ENCODE measurements at regions not wholly inside any gene's neighbourhood (a gene's known extent, or its start where the extent isn't known, plus 50 kb on each side); places are given as distances from the start of the nearest gene placed in this dataset.
"Not testable (repeated sequence)": the region's sequence is repeated elsewhere in the genome, so short reads cannot be mapped to it uniquely, and the experiment has no call there.

DNA sequence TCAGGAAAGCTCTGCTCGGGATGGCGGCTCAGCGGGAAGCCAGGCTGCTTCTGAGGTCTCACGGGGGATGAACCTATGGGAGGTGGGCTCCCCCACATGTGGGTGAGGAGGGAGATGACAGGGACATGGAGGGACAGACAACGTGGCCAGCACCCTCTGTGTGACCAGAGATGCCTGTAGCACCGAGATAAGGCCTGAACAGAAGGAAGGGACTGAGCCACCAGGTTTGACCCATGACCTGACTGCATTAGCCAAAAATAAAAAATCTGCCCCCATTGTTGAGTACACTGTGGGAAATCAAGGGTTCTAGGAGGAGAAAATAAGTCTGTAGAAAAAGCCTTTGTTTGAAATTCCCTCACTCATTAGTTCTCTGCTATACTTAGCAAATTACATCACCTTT lies 105.7 kb downstream of the RNASET2 start:
- no peak for TF ChIP-seq ZNF70 (CRISPR knock-in tag; IDR thresholded peaks at IDR 0.05)
- no peak for TF ChIP-seq ZC3H10 (CRISPR knock-in tag; IDR thresholded peaks at IDR 0.05)
- no peak for TF ChIP-seq ARNTL (CRISPR knock-in tag; IDR thresholded peaks at IDR 0.05; ENCODE audit: borderline replicate concordance, low read depth)
- ATAC-seq = no peak

DNA sequence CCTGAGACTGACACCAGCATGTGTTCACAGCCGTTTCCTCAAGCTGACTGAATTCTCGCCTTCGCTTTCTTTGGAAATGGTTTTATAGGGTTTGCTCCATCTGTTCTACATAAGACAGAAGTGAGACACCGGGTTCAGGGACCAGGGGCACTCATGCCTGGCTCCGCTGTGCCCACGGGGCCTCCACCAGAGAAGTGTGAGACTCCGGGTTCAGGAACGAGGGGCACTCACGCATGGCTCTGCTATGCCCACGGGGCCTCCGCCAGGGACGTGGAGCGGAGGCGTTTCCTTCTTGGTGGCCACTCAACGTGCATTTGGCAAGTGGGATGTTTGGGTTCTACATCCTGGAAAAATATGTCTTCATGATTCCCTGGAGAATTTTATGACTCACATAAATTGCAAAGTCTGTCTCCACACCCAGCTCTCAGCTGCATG lies 106.6 kb downstream of the RNASET2 start:
- TF ChIP-seq TOX (CRISPR knock-in tag; IDR thresholded peaks at IDR 0.05; ENCODE audit: borderline replicate concordance) = no peak
- no peak for TF ChIP-seq ARNTL (CRISPR knock-in tag; IDR thresholded peaks at IDR 0.05; ENCODE audit: borderline replicate concordance, low read depth)
- TF ChIP-seq RARB (CRISPR knock-in tag; IDR thresholded peaks at IDR 0.05) = no peak
- TF ChIP-seq, protein P1, sequence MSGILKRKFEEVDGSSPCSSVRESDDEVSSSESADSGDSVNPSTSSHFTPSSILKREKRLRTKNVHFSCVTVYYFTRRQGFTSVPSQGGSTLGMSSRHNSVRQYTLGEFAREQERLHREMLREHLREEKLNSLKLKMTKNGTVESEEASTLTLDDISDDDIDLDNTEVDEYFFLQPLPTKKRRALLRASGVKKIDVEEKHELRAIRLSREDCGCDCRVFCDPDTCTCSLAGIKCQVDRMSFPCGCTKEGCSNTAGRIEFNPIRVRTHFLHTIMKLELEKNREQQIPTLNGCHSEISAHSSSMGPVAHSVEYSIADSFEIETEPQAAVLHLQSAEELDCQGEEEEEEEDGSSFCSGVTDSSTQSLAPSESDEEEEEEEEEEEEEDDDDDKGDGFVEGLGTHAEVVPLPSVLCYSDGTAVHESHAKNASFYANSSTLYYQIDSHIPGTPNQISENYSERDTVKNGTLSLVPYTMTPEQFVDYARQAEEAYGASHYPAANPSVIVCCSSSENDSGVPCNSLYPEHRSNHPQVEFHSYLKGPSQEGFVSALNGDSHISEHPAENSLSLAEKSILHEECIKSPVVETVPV (CRISPR knock-in tag; IDR thresholded peaks at IDR 0.05) = no peak
- no peak for TF ChIP-seq SNAI2 (CRISPR knock-in tag; IDR thresholded peaks at IDR 0.05)
- TF ChIP-seq CSDC2 (CRISPR knock-in tag; IDR thresholded peaks at IDR 0.05) = no peak
- no peak for ATAC-seq

DNA sequence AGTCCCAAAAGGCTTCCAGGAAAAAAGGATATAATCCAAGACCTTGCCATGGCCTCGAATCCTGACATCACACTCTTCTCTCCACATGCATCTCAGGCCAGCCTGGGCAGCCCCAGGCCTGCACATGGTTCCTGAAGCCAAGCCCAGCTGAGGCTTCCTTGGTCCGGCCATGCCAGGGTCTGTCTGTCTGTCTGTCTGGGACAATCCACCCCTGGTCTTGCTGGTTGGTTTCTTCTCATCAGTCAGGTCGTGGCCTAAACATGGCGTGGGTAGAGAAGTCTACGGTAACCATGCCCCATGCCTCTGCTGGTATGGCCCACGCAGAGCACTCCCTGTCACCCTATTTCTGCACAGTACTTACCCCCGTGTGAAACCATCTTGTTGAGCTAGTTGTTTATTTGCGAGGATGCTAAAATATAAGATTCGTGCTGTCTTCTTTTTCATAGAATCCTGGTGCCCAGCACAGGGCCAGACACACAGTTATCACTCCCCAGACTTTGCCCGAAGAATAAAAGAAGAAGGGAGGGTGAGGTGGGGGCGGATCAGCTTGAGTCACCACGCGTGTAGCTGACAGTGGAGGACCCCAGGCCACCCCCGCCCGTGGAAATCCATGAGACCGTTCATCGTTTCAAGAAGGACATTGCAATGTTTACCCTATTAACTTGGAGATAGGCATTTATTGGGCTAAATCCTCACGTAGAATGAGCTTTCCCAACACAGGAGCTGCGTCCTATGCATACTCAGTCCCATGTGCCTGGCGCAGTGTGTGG lies 107.2 kb downstream of the RNASET2 start:
- ATAC-seq = no peak
- TF ChIP-seq TCF4 (CRISPR knock-in tag; IDR thresholded peaks at IDR 0.05; ENCODE audit: borderline replicate concordance) (no peak), TSHZ2 (CRISPR knock-in tag; IDR thresholded peaks at IDR 0.05) (no peak), ZFP30 (CRISPR knock-in tag; IDR thresholded peaks at IDR 0.05) (no peak), RARB (CRISPR knock-in tag; IDR thresholded peaks at IDR 0.05) (no peak), ZNF70 (CRISPR knock-in tag; IDR thresholded peaks at IDR 0.05) (no peak), BACH2 (CRISPR knock-in tag; IDR thresholded peaks at IDR 0.05; ENCODE audit: borderline replicate concordance) (no peak), ZFP3 (CRISPR knock-in tag; IDR thresholded peaks at IDR 0.05) (no peak), SNAI2 (CRISPR knock-in tag; IDR thresholded peaks at IDR 0.05) (no peak)
- TF ChIP-seq, protein P1 (CRISPR knock-in tag; IDR thresholded peaks at IDR 0.05) = no peak
- TF ChIP-seq, protein P2, sequence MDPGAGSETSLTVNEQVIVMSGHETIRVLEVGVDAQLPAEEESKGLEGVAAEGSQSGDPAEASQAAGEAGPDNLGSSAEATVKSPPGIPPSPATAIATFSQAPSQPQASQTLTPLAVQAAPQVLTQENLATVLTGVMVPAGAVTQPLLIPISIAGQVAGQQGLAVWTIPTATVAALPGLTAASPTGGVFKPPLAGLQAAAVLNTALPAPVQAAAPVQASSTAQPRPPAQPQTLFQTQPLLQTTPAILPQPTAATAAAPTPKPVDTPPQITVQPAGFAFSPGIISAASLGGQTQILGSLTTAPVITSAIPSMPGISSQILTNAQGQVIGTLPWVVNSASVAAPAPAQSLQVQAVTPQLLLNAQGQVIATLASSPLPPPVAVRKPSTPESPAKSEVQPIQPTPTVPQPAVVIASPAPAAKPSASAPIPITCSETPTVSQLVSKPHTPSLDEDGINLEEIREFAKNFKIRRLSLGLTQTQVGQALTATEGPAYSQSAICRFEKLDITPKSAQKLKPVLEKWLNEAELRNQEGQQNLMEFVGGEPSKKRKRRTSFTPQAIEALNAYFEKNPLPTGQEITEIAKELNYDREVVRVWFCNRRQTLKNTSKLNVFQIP (CRISPR knock-in tag; IDR thresholded peaks at IDR 0.05; ENCODE audit: borderline replicate concordance, low read depth) = no peak

DNA sequence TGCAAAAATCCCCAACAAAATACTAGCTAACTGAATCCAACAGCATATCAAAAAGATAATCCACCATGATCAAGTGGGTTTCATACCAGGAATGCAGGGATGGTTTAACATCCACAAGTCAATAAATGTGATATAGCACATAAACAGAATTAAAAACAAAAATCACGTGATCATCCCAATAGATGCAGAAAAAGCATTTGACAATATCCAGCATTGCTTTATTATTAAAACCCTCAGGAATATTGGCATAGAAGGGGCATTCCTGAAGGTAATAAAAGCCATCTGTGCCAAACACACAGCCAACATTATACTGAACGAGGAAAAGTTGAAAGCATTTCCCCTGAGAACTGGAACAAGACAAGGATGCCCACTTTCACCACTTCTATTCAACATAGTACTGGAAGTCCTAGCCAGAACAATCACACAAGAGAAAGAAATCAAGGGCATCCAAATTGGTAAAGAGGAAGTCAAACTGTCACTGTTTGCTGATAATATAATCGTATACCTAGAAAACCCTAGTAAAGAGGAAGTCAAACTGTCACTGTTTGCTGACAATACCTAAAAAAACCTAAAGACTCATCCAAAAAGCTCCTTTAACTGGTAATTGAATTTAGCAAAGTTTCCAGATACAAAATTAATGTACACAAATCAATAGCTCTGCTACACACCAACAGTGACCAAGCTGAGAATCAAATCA lies 109.8 kb downstream of the RNASET2 start:
- peak; percentile 21; the same call in 1 of the 2 replicates for TF ChIP-seq TCF4 (CRISPR knock-in tag; IDR thresholded peaks at IDR 0.05; ENCODE audit: borderline replicate concordance)
- not testable (repeated sequence) for ATAC-seq

DNA sequence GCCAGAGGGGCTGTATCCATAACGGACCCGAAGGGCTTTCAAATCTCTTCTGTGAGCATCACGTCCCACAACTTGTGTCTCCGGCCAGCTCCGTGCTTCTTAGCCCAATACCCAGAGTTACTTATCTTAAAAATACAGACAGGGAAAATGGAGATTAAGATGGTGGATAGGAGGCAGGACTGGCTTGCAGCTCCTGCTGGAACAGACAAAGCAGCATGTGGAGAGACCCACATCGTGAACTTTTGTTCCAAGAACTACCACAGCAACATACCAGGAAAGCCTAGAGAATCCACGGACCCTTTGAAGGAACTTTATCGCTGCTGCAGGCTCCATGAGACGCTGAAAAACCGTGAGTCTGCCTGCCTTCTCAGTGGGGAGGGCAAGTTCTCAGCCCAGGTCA lies 113.7 kb downstream of the RNASET2 start:
- TF ChIP-seq ZFP30 (CRISPR knock-in tag; IDR thresholded peaks at IDR 0.05) = no peak
- TF ChIP-seq ISL1 (CRISPR knock-in tag; IDR thresholded peaks at IDR 0.05) = no peak
- no peak for TF ChIP-seq TCF4 (CRISPR knock-in tag; IDR thresholded peaks at IDR 0.05; ENCODE audit: borderline replicate concordance)
- TF ChIP-seq ZNF70 (CRISPR knock-in tag; IDR thresholded peaks at IDR 0.05) = no peak
- TF ChIP-seq, protein P1 (CRISPR knock-in tag; IDR thresholded peaks at IDR 0.05) = no peak
- TF ChIP-seq ZC3H10 (CRISPR knock-in tag; IDR thresholded peaks at IDR 0.05) = no peak
- ATAC-seq = no peak

Data from SK-N-SH treated with all-trans-retinoic acid at 6 μM for 48 hours (cell line).